ENCODE measurements at regions not wholly inside any gene's neighbourhood (a gene's known extent, or its start where the extent isn't known, plus 50 kb on each side); places are given as distances from the start of the nearest gene placed in this dataset.

DNA sequence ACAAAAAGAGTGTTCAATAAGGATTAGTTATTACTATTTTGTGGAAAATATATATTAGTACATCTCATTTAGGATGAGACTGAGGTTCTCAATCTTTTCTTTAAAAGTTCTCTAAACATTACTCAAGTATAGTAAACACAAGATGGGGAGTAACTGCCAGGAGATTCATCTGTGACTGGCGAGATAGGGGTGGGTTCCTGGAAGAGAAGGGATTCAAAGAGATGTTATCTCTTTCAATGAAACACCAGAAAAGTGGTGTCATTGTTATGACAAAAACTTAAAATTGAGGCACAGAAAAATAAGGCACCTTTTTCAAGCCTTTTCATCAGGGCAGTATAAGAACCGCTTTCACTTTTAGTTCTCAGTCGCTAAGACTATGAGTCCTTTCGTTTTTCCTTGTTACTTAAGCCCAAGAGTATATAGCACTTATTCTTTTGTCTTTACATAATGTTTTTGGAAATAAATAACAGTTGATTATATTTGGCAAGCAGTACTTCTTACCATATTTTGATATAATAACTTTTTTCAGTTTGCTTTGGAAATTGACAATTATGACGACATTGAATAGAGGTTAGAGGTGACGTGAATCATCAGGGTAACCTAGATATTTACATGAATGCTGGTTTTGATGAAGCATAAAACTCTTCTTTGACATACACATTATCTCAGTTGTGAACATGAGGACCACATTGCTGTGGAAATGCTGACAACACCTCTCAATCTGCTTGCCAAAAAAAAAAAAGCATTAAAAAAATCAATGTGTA is 393.9 kb upstream of the TCF4 start:
- TF ChIP-seq, protein P1, sequence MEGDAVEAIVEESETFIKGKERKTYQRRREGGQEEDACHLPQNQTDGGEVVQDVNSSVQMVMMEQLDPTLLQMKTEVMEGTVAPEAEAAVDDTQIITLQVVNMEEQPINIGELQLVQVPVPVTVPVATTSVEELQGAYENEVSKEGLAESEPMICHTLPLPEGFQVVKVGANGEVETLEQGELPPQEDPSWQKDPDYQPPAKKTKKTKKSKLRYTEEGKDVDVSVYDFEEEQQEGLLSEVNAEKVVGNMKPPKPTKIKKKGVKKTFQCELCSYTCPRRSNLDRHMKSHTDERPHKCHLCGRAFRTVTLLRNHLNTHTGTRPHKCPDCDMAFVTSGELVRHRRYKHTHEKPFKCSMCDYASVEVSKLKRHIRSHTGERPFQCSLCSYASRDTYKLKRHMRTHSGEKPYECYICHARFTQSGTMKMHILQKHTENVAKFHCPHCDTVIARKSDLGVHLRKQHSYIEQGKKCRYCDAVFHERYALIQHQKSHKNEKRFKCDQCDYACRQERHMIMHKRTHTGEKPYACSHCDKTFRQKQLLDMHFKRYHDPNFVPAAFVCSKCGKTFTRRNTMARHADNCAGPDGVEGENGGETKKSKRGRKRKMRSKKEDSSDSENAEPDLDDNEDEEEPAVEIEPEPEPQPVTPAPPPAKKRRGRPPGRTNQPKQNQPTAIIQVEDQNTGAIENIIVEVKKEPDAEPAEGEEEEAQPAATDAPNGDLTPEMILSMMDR (IDR thresholded peaks at IDR 0.05 in 4 of 5, conservative IDR thresholded peaks at IDR 0.05 in 1 of 5), result no peak
- TF ChIP-seq POLR2A (IDR thresholded peaks at IDR 0.05), result no peak

Measured in gastrocnemius medialis (tissue), 4 donors.